ENCODE measurements at regions not wholly inside any gene's neighbourhood (a gene's known extent, or its start where the extent isn't known, plus 50 kb on each side); places are given as distances from the start of the nearest gene placed in this dataset.

- no peaks in the 10 kb centered on the region for H3K79me2 ChIP-seq (ENCODE audit: control insufficient read depth, insufficient read depth, low read length, poor library complexity)
Observed at GRCh38 chr15:39392469-39393047, 188.3 kb upstream of the THBS1 start.

GRCh38 chr15:39393575-39394335 is 187.1 kb upstream of the THBS1 start:
- Histone ChIP-seq H2BK120ac (ENCODE audit: insufficient read depth, low read length, poor library complexity) (no peak overlapping the region), H3K36me3 (ENCODE audit: control insufficient read depth in 1 of 2, insufficient read depth in 2 of 2, low read length in 2 of 2) (no peaks in the 10 kb centered on the region), H4K91ac (ENCODE audit: low read depth, low read length) (no peak overlapping the region), H2BK5ac (ENCODE audit: low read depth, low read length, poor library complexity) (no peak overlapping the region), H3K27me3 (ENCODE audit: insufficient read depth, low read length) (no peaks in the 10 kb centered on the region), H4K8ac (ENCODE audit: low read depth, low read length) (no peak overlapping the region), H2AK5ac (ENCODE audit: low read length) (no peak overlapping the region), H2AFZ (ENCODE audit: insufficient read depth, low read length, poor library complexity) (no peak overlapping the region), H4K12ac (ENCODE audit: low read depth, low read length) (no peak overlapping the region), H3K79me1 (ENCODE audit: low read length) (peaks cover 8% of the 10 kb centered on the region), H3K9ac (ENCODE audit: low read length) (no peak overlapping the region), H3K79me2 (ENCODE audit: control insufficient read depth, insufficient read depth, low read length, poor library complexity) (no peaks in the 10 kb centered on the region), H3K14ac (ENCODE audit: low read length) (no peak overlapping the region), H3K23ac (ENCODE audit: low read length) (no peak overlapping the region), H3K4me2 (ENCODE audit: low read length) (no peak overlapping the region), H3K27ac (ENCODE audit: low read depth, low read length) (no peak overlapping the region), H2BK12ac (ENCODE audit: low read length) (no peak overlapping the region), H3K4ac (ENCODE audit: low read depth, low read length) (no peak overlapping the region), H3K9me3 (ENCODE audit: insufficient read depth, low read depth, low read length) (peaks cover 1% of the 10 kb centered on the region), H3K18ac (ENCODE audit: low read length) (no peak overlapping the region), H3K4me3 (ENCODE audit: low read depth, low read length) (no peak overlapping the region), H3K4me1 (ENCODE audit: control insufficient read depth in 1 of 2, insufficient read depth in 2 of 2, low read length in 2 of 2) (peaks cover 3% of the 10 kb centered on the region in 2 experiments)
- no peak for DNase-seq
- WGBS (ENCODE audit: extremely low coverage, insufficient coverage, insufficient read length), result no CpG with 5 or more reads among the region's 4 CpGs

More at GRCh38 chr15:39392469-39393047, 188.3 kb upstream of the THBS1 start:
- no peak overlapping the region for H3K4me3 ChIP-seq (ENCODE audit: low read depth, low read length)
- H3K4me1 ChIP-seq (ENCODE audit: control insufficient read depth in 1 of 2, insufficient read depth in 2 of 2, low read length in 2 of 2), result peaks cover 3% of the 10 kb centered on the region in 2 experiments
- no peaks in the 10 kb centered on the region for H3K36me3 ChIP-seq (ENCODE audit: control insufficient read depth in 1 of 2, insufficient read depth in 2 of 2, low read length in 2 of 2)
- H2BK12ac ChIP-seq (ENCODE audit: low read length), result no peak overlapping the region
- H3K18ac ChIP-seq (ENCODE audit: low read length), result no peak overlapping the region
- no peak overlapping the region for H2AK5ac ChIP-seq (ENCODE audit: low read length)
- no peak overlapping the region for H4K8ac ChIP-seq (ENCODE audit: low read depth, low read length)
- peak in 1 of 2 donors; percentile 18 for DNase-seq
- no peak overlapping the region for H2BK5ac ChIP-seq (ENCODE audit: low read depth, low read length, poor library complexity)
- no CpG with 5 or more reads among the region's 4 CpGs for WGBS (ENCODE audit: extremely low coverage, insufficient coverage, insufficient read length)
- peaks cover 8% of the 10 kb centered on the region for H3K79me1 ChIP-seq (ENCODE audit: low read length)
- H4K12ac ChIP-seq (ENCODE audit: low read depth, low read length), result no peak overlapping the region
- H3K27me3 ChIP-seq (ENCODE audit: insufficient read depth, low read length), result no peaks in the 10 kb centered on the region
- no peak overlapping the region for H2AFZ ChIP-seq (ENCODE audit: insufficient read depth, low read length, poor library complexity)
- no peak overlapping the region for H3K23ac ChIP-seq (ENCODE audit: low read length)
- no peak overlapping the region for H2BK120ac ChIP-seq (ENCODE audit: insufficient read depth, low read length, poor library complexity)
- no peak overlapping the region for H3K4me2 ChIP-seq (ENCODE audit: low read length)
- no peak overlapping the region for H3K27ac ChIP-seq (ENCODE audit: low read depth, low read length)
- no peak overlapping the region for H3K14ac ChIP-seq (ENCODE audit: low read length)
- H3K9me3 ChIP-seq (ENCODE audit: insufficient read depth, low read depth, low read length), result no peaks in the 10 kb centered on the region
- no peak overlapping the region for H3K9ac ChIP-seq (ENCODE audit: low read length)
- H3K4ac ChIP-seq (ENCODE audit: low read depth, low read length), result no peak overlapping the region
- H4K91ac ChIP-seq (ENCODE audit: low read depth, low read length), result no peak overlapping the region

GRCh38 chr15:39394496-39394895 is 186.4 kb upstream of the THBS1 start:
- Histone ChIP-seq H3K79me2 (ENCODE audit: control insufficient read depth, insufficient read depth, low read length, poor library complexity) (no peaks in the 10 kb centered on the region), H2BK120ac (ENCODE audit: insufficient read depth, low read length, poor library complexity) (no peak overlapping the region), H4K8ac (ENCODE audit: low read depth, low read length) (no peak overlapping the region)

GRCh38 chr15:39396979-39397615 is 183.8 kb upstream of the THBS1 start:
- H3K4ac ChIP-seq (ENCODE audit: low read depth, low read length), result no peak overlapping the region
- no peak overlapping the region for H3K18ac ChIP-seq (ENCODE audit: low read length)
- H3K27me3 ChIP-seq (ENCODE audit: insufficient read depth, low read length), result no peaks in the 10 kb centered on the region
- no peak overlapping the region for H2AFZ ChIP-seq (ENCODE audit: insufficient read depth, low read length, poor library complexity)
- no peak overlapping the region for H3K9ac ChIP-seq (ENCODE audit: low read length)
- H2BK5ac ChIP-seq (ENCODE audit: low read depth, low read length, poor library complexity), result no peak overlapping the region
- DNase-seq, result peak in 1 of 2 donors; percentile 45
- H3K4me3 ChIP-seq (ENCODE audit: low read depth, low read length), result no peak overlapping the region
- no peak overlapping the region for H2BK120ac ChIP-seq (ENCODE audit: insufficient read depth, low read length, poor library complexity)
- peaks cover 1% of the 10 kb centered on the region for H3K9me3 ChIP-seq (ENCODE audit: insufficient read depth, low read depth, low read length)
- no peak overlapping the region for H2AK5ac ChIP-seq (ENCODE audit: low read length)
- no peak overlapping the region for H4K91ac ChIP-seq (ENCODE audit: low read depth, low read length)
- H4K8ac ChIP-seq (ENCODE audit: low read depth, low read length), result no peak overlapping the region
- peaks cover 0 to 3% of the 10 kb centered on the region in 2 experiments for H3K4me1 ChIP-seq (ENCODE audit: control insufficient read depth in 1 of 2, insufficient read depth in 2 of 2, low read length in 2 of 2)
- no peaks in the 10 kb centered on the region for H3K79me2 ChIP-seq (ENCODE audit: control insufficient read depth, insufficient read depth, low read length, poor library complexity)
- no peaks in the 10 kb centered on the region for H3K36me3 ChIP-seq (ENCODE audit: control insufficient read depth in 1 of 2, insufficient read depth in 2 of 2, low read length in 2 of 2)
- H3K27ac ChIP-seq (ENCODE audit: low read depth, low read length), result no peak overlapping the region
- H3K23ac ChIP-seq (ENCODE audit: low read length), result no peak overlapping the region
- H3K79me1 ChIP-seq (ENCODE audit: low read length), result peaks cover 4% of the 10 kb centered on the region
- peak overlapping the region; percentile 0 for H2BK12ac ChIP-seq (ENCODE audit: low read length)
- no peak overlapping the region for H4K12ac ChIP-seq (ENCODE audit: low read depth, low read length)
- WGBS (ENCODE audit: extremely low coverage, insufficient coverage, insufficient read length), result no CpG with 5 or more reads among the region's 8 CpGs
- no peak overlapping the region for H3K14ac ChIP-seq (ENCODE audit: low read length)
- H3K4me2 ChIP-seq (ENCODE audit: low read length), result no peak overlapping the region

More at GRCh38 chr15:39394496-39394895, 186.4 kb upstream of the THBS1 start:
- H2BK5ac ChIP-seq (ENCODE audit: low read depth, low read length, poor library complexity), result no peak overlapping the region
- DNase-seq, result no peak
- H3K9ac ChIP-seq (ENCODE audit: low read length), result no peak overlapping the region
- H3K27me3 ChIP-seq (ENCODE audit: insufficient read depth, low read length), result no peaks in the 10 kb centered on the region
- H3K23ac ChIP-seq (ENCODE audit: low read length), result no peak overlapping the region
- no peak overlapping the region for H2AK5ac ChIP-seq (ENCODE audit: low read length)
- no peak overlapping the region for H4K91ac ChIP-seq (ENCODE audit: low read depth, low read length)
- H3K18ac ChIP-seq (ENCODE audit: low read length), result no peak overlapping the region
- H3K27ac ChIP-seq (ENCODE audit: low read depth, low read length), result no peak overlapping the region
- H2AFZ ChIP-seq (ENCODE audit: insufficient read depth, low read length, poor library complexity), result no peak overlapping the region
- no peak overlapping the region for H4K12ac ChIP-seq (ENCODE audit: low read depth, low read length)
- H2BK12ac ChIP-seq (ENCODE audit: low read length), result no peak overlapping the region
- no peak overlapping the region for H3K14ac ChIP-seq (ENCODE audit: low read length)
- no peak overlapping the region for H3K4ac ChIP-seq (ENCODE audit: low read depth, low read length)
- H3K4me1 ChIP-seq (ENCODE audit: control insufficient read depth in 1 of 2, insufficient read depth in 2 of 2, low read length in 2 of 2), result peaks cover 3% of the 10 kb centered on the region in 2 experiments
- peaks cover 1% of the 10 kb centered on the region for H3K9me3 ChIP-seq (ENCODE audit: insufficient read depth, low read depth, low read length)
- H3K79me1 ChIP-seq (ENCODE audit: low read length), result peaks cover 8% of the 10 kb centered on the region
- no peak overlapping the region for H3K4me3 ChIP-seq (ENCODE audit: low read depth, low read length)
- H3K36me3 ChIP-seq (ENCODE audit: control insufficient read depth in 1 of 2, insufficient read depth in 2 of 2, low read length in 2 of 2), result no peaks in the 10 kb centered on the region
- H3K4me2 ChIP-seq (ENCODE audit: low read length), result no peak overlapping the region

All from trophoblast cell (in vitro differentiated cells and primary cell).